DND-41 (cell line): ENCODE measurements at regions not wholly inside any gene's neighbourhood (a gene's known extent, or its start where the extent isn't known, plus 50 kb on each side); places are given as distances from the start of the nearest gene placed in this dataset.

Experiments
- EZH2 ChIP-seq: IDR thresholded peaks from 3 replicates; pipeline ENCODE4 v1.6.1; 2012; ENCODE audit warnings: borderline replicate concordance, low read depth, mild to moderate bottlenecking, moderate library complexity, low read length, inconsistent platforms; ENCODE audit not compliant: severe bottlenecking
- TF ChIP-seq, protein P1 (sequence below): IDR thresholded peaks from 2 replicates; pipeline ENCODE4 v1.5.1; 2012; ENCODE audit warnings: borderline replicate concordance, low read length, moderate library complexity, mild to moderate bottlenecking; ENCODE audit not compliant: poor library complexity, severe bottlenecking; ENCODE audit errors: extremely low read depth

- TF ChIP-seq, protein P1, sequence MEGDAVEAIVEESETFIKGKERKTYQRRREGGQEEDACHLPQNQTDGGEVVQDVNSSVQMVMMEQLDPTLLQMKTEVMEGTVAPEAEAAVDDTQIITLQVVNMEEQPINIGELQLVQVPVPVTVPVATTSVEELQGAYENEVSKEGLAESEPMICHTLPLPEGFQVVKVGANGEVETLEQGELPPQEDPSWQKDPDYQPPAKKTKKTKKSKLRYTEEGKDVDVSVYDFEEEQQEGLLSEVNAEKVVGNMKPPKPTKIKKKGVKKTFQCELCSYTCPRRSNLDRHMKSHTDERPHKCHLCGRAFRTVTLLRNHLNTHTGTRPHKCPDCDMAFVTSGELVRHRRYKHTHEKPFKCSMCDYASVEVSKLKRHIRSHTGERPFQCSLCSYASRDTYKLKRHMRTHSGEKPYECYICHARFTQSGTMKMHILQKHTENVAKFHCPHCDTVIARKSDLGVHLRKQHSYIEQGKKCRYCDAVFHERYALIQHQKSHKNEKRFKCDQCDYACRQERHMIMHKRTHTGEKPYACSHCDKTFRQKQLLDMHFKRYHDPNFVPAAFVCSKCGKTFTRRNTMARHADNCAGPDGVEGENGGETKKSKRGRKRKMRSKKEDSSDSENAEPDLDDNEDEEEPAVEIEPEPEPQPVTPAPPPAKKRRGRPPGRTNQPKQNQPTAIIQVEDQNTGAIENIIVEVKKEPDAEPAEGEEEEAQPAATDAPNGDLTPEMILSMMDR: no peak
- no peak for TF ChIP-seq EZH2
Observed at GRCh38 chr6:113750151-113750855, 106.8 kb upstream of the MARCKS start.
